K562 (cell line): ENCODE measurements at regions not wholly inside any gene's neighbourhood (a gene's known extent, or its start where the extent isn't known, plus 50 kb on each side); places are given as distances from the start of the nearest gene placed in this dataset.

Experiments
- DACH1 ChIP-seq: fragments of 450-650 bp; IDR thresholded peaks from 2 replicates; pipeline ENCODE4 v1.6.1; 2018; ENCODE audit not compliant: partially characterized antibody
- POLR2AphosphoS2 ChIP-seq: IDR thresholded peaks from 2 replicates; pipeline ENCODE4 v1.6.1; 2012; ENCODE audit warnings: low read length, improper control_type of control experiment
- TF ChIP-seq, protein P1 (sequence below), 2 experiments: IDR thresholded peaks; 2 replicates each; pipeline ENCODE4 v1.6.1; 2012; ENCODE audit warnings: improper control_type of control experiment in 2 of 2, low read depth in 2 of 2, low read length in 2 of 2, borderline replicate concordance in 1 of 2
- TF ChIP-seq, protein P2 (sequence below): sonication (generic); formaldehyde crosslinking; IDR thresholded peaks from 2 replicates; pipeline ENCODE4 v1.8.0; 2022; ENCODE audit warnings: mild to moderate bottlenecking, missing genetic modification reagents

DNA sequence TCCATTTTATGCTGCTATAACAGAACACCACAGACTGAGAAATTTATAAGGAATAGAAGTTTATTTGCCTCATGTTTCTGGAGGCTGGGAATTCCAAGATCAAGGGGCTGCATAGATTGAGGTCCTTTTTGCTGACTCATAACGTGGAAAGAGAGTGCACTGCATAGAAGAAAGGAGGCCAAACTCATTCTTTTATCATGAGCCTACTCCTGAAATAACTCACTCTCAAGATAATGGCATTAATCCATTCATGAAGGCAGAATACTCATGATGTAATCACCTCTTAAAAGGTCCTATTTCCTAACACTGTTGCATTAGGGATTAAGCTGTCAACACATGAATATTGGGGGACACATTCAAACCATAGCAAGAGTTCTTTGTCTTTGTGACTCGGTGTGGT, 60.0 kb upstream of the FBXO33 start (continued):
- TF ChIP-seq, protein P1, sequence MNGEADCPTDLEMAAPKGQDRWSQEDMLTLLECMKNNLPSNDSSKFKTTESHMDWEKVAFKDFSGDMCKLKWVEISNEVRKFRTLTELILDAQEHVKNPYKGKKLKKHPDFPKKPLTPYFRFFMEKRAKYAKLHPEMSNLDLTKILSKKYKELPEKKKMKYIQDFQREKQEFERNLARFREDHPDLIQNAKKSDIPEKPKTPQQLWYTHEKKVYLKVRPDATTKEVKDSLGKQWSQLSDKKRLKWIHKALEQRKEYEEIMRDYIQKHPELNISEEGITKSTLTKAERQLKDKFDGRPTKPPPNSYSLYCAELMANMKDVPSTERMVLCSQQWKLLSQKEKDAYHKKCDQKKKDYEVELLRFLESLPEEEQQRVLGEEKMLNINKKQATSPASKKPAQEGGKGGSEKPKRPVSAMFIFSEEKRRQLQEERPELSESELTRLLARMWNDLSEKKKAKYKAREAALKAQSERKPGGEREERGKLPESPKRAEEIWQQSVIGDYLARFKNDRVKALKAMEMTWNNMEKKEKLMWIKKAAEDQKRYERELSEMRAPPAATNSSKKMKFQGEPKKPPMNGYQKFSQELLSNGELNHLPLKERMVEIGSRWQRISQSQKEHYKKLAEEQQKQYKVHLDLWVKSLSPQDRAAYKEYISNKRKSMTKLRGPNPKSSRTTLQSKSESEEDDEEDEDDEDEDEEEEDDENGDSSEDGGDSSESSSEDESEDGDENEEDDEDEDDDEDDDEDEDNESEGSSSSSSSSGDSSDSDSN (IDR thresholded peaks at IDR 0.05; ENCODE audit: borderline replicate concordance in 1 of 2, low read depth in 2 of 2, low read length in 2 of 2): no peak
- TF ChIP-seq POLR2AphosphoS2 (no peak), DACH1 (no peak)
- TF ChIP-seq, protein P2, sequence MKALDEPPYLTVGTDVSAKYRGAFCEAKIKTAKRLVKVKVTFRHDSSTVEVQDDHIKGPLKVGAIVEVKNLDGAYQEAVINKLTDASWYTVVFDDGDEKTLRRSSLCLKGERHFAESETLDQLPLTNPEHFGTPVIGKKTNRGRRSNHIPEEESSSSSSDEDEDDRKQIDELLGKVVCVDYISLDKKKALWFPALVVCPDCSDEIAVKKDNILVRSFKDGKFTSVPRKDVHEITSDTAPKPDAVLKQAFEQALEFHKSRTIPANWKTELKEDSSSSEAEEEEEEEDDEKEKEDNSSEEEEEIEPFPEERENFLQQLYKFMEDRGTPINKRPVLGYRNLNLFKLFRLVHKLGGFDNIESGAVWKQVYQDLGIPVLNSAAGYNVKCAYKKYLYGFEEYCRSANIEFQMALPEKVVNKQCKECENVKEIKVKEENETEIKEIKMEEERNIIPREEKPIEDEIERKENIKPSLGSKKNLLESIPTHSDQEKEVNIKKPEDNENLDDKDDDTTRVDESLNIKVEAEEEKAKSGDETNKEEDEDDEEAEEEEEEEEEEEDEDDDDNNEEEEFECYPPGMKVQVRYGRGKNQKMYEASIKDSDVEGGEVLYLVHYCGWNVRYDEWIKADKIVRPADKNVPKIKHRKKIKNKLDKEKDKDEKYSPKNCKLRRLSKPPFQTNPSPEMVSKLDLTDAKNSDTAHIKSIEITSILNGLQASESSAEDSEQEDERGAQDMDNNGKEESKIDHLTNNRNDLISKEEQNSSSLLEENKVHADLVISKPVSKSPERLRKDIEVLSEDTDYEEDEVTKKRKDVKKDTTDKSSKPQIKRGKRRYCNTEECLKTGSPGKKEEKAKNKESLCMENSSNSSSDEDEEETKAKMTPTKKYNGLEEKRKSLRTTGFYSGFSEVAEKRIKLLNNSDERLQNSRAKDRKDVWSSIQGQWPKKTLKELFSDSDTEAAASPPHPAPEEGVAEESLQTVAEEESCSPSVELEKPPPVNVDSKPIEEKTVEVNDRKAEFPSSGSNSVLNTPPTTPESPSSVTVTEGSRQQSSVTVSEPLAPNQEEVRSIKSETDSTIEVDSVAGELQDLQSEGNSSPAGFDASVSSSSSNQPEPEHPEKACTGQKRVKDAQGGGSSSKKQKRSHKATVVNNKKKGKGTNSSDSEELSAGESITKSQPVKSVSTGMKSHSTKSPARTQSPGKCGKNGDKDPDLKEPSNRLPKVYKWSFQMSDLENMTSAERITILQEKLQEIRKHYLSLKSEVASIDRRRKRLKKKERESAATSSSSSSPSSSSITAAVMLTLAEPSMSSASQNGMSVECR: no peak
